Activated CD4-positive, CD25-positive, alpha-beta regulatory T cell treated with anti-CD3 and anti-CD28 coated beads, Interleukin-2, amount 50 U/mL, for 16 hours (primary cell): ENCODE measurements at regions not wholly inside any gene's neighbourhood (a gene's known extent, or its start where the extent isn't known, plus 50 kb on each side); places are given as distances from the start of the nearest gene placed in this dataset.

ENCODE experiments used
- DNase-seq: peaks from one replicate; pipeline ENCODE4 v3.0.0-alpha.2; 2020; ENCODE audit warnings: low read depth, low spot score

DNA sequence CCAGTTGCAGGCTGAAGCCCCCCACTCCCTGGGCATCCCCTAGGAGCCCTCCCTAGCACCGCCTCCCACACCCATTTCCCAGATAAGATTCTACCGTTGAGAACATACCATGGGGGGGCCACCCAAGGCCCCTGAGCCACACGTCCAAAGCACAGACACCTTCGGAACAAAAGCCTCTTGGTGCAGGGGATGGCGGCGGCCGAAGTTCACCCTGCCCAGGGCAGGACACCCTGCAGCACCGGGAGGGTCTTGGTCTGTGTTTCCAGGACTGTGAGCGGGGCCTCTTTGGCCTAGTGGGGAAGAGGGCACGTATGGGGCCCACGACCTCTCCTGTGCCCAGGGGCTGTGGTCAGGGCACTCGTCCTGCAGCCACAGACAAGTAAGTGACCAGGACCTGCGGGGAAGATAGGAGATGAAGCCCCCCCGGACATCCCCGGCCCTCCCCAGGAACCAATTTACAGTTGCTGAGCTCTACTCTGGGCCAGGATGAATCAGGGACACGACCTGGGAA lies 154.3 kb upstream of the C14orf180 start:
- DNase-seq: no peak

DNA sequence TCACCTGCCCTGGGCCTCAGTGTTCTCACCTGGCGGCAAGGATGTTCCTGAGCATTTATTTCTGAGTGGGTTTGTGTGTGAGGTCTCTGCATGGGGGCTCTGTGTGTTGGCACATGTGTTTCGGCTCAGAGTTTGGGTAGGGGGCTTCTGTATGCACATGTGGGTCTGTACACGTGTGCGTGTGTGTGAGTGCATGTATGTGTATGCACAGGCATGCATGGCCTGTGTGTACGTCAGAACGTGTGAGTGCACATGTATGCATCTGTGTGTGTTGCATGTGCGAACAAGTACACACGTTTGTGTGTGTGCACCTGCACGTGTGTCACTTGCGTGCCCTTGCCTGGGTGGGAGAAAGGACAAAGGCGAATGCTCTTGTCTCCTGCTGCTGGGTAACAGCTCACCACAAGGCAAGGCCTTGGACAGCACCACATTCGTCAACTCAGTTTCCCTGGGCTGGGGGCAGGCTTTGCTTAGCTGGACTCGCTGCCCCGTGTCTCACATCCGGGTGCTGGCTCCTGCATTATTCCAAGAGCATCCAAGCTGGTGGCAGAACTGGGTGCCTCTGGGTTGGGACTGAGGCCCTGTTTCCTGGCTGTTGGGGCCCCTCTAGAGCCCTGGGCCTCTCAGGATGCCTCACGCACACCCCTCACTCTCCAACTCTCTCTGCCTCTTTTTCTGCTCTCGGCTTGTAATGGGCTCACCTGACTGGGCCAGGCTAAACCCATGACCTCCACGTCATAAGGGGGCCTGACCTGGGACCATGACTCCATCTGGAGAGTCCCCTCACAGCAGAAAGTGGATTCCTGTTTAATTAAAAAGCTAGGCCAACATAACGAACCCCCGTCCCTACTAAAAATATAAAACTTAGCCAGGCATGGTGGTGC lies 153.6 kb upstream of the C14orf180 start:
- DNase-seq: no peak

DNA sequence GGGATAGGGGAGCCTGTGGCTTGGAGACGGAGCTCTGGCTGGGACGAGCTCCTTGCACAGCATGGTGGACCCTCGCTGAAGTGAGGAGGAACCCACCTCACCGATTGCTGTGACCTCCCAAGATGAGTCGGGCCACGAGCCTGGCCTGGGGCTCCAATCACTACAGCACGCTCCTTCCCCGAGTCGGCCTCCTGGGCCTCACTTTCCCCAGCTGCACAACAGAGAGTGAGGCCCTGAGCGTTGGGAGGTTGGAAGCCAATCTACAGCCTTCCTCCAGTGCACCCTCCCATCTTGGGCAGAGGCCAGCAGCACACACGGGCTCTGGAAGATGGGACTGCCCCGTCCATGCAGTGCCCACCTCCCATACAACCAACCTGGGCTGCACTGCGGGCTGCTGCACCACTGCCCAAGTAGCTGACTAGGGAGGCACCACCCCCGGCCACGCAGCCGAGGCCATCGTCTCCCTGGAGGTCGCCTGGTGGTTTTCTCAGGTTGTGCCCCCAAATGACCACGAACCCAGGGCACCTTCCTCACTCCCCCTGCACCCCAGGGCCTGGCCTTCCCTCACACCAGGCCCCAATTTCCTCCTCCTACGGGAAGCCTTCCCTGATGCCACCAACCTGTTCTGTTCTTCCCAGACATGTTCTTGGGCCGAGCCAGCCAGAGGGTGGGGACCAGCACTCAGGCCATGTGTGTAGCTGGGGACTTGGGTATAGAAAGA lies 152.3 kb upstream of the C14orf180 start:
- no peak for DNase-seq

DNA sequence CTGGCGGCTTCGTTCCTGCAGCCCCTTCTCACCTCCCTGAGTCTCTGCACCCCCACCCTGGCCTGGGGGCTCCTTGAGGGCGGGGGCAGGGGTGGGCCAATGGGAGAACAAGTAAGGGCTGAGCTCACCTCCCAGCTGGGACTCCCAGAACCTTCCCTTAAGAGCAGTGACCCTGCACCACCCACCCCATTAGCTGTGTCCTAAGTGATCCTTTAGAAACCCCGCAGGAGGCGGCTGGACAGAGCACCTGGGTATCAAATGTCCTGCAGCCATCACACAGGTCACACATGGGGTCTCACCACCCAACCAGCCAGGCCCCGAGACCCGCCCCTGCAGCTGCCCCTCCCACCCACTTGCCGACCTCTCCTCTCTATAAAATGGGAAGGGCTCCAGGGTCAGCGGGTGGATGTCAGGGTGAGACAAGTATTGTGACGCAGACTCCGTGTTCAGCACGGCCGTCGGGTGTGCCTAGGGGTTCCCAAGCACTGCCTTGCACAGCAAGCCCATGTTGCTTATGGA lies 151.2 kb upstream of the C14orf180 start:
- no peak for DNase-seq

DNA sequence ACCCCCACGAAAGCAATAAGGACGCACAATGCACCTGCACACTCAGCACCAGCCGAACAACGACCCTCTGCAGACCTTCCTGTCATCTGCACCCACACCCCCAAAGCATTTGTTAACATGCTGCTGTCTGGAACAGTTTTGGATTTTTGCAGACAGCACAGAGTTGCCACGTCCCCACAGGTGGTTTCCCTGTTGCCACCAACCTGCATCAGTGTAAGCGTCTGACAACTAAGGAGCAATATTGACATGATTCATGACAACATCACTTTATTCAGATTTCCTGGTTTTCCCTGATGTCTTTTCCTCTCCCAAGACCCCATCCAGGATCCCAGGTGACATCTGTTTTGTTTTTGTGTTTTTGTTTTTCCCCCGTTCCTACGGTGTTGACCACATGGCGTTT lies 150.7 kb upstream of the C14orf180 start:
- DNase-seq: no peak

DNA sequence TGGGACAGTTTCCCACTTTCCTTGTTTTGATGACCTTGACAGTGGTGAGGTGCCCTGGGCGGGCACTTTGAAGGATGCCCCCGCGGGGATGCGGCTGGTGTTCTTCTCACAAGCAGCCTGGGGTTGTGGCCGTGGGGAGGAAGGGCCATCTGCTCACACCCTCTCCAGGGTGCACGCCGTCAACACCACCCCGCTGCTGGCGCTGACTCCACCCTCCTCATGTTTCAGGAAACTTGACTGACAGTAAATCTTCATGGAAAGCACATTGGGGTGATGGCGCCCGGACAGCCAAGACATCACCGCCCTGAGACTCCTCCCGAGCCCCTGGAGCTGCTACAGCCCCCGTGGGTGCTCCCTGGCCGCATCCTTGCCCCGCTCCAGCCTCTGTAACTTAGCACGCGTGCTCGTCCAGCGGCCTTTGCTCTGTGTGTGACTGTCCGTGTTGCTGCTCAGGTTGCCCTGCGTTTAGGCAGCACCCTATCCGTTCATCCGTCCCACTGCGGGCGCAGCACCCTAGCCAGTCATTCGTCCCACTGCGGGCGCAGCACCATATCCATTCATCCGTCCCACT lies 150.2 kb upstream of the C14orf180 start:
- DNase-seq: no peak

DNA sequence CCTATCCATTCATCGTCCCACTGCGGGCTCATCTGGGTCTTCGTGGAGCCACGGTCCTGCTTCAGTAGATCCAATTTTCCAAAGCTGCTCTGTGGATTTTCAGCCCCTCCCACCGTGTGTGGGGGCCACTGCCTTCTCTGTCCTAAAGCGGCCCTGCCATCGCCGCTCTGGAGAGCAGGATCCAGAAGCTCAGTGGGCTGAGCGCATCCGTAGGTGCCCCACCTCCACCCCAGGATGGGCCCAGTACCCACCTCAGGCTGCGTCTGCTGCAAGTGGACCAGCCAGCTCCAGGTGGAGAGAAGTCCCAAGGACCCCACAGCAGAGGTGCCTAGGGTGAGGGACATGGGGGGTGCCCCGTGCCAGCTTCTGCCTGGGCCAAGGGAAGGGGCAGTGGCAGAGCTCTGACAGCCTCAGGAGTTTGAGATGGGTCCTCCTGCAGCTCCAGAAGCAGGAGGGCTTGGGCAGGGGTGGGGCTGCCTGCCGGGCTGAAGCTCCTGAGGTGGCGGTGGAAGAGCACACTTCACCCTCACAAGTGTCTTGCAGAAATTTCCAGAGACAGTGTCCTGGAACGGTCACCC lies 148.1 kb upstream of the C14orf180 start:
- DNase-seq: no peak

DNA sequence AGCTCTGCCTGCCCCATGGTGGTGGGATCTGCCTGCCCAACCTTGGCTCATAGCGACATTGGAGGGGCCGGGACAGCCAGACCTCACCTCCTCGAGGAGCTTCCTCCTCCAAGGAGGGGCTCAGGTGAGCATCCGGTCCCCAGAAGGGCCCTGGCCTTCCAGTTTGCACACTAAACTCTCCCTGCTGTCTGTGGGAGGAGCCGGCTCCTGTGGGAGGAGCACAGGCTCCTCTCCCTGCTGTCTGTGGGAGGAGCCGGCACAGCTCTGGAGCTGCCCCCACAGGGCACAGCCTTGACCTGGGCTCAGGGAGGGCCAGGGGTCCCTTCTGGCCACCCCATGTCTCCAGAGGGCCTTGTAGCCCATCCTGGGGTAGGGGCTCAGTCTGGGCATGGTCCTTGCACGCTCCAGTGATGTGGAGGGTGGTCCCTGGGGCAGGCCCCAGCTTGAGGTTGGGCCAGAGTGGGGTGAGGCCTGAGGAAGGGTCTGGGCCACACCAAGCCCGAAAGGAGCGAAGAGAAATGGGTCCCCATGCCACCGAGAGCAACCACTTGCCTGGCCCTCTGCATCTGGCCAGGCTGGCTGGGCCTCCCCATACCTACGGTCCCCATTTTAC lies 147.5 kb upstream of the C14orf180 start:
- DNase-seq: no peak

DNA sequence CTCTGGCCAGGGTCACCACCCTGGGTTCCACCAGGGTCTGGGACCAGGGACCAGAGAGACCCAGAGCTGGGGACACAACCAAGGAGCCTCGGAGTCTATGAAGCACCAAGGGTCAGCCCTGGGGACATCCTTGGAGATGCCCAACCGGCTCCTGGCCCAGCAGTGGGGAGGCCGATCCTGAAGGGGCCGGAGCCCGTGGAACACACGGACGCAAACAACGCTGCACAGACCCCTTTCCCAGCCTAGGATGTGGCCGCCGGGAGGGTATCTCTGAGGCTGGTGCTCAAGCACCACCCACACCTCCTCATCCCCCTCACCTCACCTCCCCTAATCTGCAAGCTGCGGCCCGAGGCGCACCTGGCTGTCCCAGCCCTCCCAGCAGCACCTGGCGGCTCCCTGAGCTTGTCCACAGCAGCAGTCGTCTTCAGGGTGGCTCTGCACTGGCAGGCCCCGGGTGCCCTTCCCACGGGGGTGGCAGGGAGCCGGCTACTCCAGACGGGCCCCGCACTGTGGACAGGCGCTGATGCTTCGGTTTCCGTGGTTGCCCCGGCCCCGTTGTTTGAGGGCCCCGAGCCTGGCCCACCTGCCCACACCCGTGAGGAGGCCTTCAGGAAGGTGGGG lies 146.8 kb upstream of the C14orf180 start:
- DNase-seq: no peak

DNA sequence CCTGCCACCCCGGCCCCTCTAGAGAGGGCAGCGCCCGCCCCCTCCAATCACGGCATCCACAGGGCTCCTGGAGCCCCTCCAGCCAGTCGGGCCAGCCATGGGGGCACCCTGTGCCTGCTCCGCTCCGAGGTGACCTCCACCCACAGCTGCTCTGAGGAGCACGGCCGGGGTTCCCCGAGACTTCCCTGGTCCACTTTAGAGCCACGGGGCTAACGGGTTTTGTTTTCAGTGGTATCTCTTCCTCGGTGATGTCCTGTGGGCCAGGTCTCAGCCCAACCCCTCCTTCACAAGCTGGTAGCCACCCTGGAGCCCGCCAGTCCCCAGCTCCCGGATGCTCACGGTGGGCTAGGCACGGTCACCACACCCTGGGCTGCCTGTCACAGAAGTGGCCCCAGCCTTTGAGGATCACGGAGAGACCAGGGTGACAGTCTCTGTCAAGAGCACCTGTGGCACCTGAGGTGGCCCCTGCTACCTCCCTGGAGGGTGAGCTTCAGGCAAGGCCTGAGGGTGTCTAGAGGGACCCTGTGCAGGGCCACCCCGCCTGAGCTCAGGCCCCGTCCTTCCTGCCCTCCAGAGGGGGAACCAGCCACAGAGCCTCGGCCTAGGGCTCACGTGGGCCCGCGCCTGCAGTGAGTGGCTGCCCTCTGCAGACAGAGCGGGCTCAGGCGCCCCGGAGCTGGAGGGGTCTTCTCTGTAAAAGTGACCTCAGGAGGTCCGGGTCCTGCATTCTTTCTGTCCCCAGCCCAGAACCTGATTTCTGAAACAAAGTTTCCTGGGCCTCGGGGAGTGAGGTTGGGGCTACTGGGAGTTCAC lies 146.0 kb upstream of the C14orf180 start:
- no peak for DNase-seq

DNA sequence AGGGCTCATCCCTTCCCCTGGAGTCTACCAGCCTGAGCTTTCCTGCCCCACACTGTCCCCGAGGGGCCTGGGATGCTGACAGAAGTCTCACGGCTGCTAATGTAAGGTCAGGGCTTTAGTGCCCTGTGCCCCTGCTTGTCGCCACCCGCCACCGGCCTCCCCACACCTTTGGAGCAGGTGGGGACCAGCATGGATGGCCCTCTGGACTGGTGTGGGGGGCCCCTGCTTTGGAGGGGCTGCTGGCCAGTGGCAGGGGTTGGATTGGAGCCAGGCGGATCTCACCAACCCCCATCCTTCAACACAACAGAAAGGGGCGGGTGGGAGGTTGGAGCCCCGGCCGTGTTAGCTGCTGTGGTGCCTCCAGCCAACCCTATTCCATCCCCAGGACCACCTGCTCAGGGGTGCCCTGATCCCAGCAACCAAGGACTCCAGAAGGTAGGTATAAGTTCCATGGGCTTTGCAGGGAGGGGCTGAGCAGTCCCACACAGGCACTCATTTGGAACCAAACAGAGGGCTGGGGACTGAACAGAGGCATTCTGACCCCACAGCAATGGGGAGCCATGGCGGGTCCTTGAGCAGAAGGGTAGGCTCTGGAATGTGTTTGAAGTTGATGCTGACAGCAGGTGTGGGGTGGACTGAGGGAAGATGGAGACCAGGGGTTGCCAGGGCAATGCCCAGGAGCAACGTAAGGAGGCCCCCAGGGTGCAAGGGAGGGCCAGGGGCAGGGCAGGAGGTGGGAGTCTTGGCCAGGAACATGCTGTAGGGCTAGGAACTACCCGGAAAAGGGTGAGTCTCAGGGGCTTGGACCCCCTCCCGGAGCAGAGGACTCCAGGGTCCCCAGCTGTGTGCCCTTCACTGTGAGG lies 145.1 kb upstream of the C14orf180 start:
- DNase-seq: no peak

DNA sequence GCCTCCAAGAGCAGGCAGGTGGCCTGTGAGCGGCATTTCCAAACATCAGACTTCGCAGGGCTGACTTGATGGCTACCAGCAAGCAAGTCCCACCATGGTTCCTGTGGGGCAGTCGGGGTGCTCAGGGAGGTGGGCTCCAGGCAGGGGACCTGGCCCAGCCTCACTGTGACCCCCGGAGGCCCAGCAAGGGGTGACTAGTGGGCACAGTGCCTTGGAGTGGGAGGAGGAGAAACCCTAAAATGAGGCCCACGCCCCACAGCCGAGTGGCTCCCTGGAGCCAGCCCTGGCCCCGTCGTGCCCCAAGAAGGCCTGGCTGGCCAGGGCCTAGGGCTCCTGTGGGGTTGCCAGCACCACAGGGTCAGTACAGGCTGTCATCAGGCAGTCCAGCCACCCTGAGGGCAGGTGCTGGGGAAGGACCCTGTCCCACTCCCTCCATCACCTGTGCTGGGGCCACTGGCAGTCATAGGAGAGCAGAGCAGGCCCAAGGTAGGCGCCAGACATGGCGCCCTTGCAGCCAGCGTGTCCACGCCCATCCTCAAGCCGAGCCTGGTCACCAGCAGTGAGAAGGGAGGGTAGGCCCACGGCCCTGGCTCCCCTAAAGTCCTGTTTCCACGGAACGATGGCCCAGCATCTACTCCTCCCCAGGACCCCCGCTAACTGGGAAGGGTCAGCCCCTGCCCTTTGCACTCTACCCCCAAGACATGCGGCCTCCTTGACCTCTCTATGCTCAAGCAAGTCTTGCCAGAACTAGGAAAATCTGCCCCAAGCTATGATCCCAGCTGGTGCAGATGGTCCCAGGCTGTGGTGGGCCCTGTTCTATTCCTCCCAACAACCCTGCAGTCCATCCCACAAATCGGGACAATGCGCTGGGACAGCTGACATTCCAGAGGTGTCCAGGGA lies 144.2 kb upstream of the C14orf180 start:
- DNase-seq: no peak

DNA sequence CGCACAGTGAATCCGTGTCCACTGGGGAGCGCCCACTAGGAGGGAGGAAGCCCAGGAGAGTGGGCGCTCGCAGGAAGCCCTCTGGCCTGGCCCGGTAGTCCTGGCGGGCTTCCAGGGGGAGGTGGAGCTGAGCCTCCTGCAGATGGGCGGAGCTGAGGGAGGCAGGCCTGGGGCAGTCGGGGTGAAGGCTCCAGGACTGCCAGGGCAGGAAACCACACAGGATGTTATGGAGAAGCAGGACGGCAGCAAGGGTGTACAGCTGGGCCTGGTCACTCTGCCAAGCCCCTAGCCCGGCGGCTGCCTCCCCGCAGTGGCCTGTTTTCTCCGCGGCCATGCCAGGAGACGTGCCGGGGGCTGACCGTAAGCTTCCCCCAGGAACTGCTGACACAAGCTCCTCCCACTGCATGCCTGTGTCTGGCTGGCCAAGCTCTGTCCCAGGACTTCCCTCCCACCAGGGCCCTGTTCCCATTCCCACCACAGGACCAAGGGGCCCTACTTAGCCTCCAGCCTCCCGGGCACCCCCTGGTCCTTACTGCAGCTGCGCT lies 143.4 kb upstream of the C14orf180 start:
- DNase-seq: no peak

DNA sequence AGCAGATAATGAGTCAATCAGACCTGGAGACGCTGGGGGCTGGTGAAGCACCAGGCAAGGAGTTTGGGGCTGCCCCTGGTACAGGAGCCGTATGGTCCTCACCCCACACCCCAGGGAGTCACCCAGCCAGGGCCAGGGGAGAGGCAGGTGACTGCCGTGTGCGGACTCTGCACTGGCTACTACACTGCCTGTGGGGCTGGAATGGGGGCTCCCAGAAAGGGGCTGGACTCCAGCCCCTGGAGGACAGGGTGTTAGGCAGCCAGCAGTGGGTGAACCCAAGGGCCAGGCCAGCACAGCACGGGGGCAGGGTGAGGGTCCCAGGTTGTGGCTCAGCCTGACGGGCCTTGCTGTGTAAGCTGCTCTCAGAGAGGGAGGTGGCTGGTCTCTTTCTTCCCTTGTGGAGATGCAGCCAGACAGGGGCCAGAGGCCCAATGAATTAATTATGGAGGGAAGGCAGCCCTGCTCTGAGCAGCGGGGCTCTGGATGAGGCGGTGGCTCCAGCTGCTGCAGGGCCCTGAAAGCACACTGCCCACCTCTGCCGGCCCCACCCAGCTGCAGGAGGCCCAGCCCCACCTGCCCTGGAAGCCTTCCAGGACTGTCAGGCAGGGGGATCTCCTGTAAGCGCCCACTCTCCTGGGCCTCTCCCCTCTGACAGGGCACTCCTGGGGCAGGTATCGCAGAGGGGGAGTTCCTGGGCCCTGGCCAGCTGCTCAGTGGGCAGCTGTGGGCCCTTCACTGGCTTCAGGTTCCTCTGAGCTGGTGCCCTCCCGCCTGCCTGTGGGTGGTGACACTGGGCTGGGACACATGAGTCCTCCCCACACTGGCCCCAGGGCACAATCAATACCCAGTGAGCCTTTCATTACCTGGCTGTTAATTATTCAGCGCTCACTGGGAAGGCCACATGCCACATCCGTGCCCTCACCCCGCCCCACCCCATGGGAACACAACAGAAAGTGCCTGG lies 142.5 kb upstream of the C14orf180 start:
- no peak for DNase-seq

DNA sequence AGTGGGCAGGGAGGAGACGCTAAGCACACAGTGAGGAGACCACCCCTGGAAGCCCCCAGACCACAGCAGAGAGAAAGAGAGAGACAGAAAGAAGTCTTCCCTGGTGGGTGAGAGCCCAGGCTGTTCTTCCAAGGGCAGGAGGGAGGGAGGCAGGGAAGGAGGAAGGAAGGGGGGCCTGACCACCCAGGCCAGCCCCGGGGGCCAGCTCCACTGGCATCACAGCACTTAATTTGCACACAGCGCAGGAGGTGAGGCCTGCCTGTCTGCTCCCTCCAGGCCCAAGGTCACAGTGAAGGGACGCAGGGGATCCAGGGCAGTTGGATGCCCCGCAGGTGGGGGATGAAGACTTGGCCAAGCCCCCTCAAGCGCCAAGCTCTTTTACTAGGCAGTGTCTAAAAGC lies 141.9 kb upstream of the C14orf180 start:
- DNase-seq: no peak

DNA sequence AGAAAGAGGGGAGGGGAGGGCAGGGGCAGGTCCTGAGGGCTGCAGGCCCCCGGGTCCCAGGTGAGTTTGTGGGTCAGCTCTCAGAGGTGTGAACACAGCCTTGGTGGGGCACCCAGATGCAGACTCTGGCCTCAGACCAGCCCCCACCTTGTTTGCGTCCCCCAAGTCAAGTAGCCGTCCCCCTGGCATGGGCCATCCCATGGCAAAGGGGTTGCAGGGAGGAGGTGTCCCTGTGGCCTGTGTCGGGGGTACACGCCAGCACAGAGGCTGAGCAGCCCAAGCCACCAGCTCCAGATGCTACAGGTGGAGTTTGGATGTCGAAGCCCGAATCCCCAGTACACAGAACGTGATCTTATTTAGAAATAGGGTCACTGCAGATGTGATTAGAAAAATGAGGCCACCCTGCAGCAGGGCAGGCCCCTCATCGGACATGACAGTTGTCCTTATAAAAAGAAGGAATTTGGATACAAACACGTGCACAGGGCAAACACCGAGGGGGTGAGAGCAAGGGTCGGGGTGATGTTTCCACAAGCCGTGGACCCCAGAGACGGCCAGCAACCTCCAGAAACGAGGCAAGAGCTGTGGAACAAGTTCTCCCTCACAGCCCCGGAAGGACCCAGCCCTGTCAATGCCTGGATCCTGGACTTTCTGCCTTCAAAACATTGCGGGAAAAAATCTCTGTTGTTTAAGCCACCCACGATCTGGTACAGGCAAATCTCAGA lies 141.2 kb upstream of the C14orf180 start:
- DNase-seq: no peak
